Heart left ventricle (tissue), 16 donors: ENCODE measurements at regions not wholly inside any gene's neighbourhood (a gene's known extent, or its start where the extent isn't known, plus 50 kb on each side); places are given as distances from the start of the nearest gene placed in this dataset.
A peak's percentile ranks its signal among the peaks of the same experiment; 100 is the strongest.

Source experiments
- ATAC-seq, 4 donors: fragments of 200-7000 bp; cut with Tn5 transposase; one replicate each; pipeline ENCODE4 v1.9.1; 2020 to 2022; ENCODE audit warnings: moderate library complexity in 4 of 4, mild to moderate bottlenecking in 3 of 4, moderate number of reproducible peaks in 1 of 4
- DNase-seq, 5 donors: peaks; one replicate each; pipeline ENCODE4 v3.0.0-alpha.2; 2020
- H3K27ac ChIP-seq, 12 donors: fragments of 200-600 bp; sonication (generic) in 4 of 12; one replicate each; pipeline versions ENCODE4 v1.5.0 to v1.8.0; 2016 to 2022; ENCODE audit warnings: mild to moderate bottlenecking in 2 of 12
- H3K27me3 ChIP-seq, 9 donors: fragments of 200-600 bp; sonication (generic) in 2 of 9; one replicate each; pipeline versions ENCODE4 v1.5.1 to v1.8.0; 2016 to 2022; ENCODE audit warnings: mild to moderate bottlenecking in 3 of 9
- H3K36me3 ChIP-seq, 9 donors: fragments of 200-600 bp; sonication (generic) in 2 of 9; one replicate each; pipeline versions ENCODE4 v1.5.0 to v1.8.0; 2018 to 2022; ENCODE audit warnings: mild to moderate bottlenecking in 2 of 9
- H3K4me1 ChIP-seq, 12 donors: fragments of 200-600 bp; sonication (generic) in 4 of 12; one replicate each; pipeline versions ENCODE4 v1.5.0 to v1.8.0; 2016 to 2022; ENCODE audit warnings: mild to moderate bottlenecking in 3 of 12
- H3K4me3 ChIP-seq, 12 donors: fragments of 200-600 bp; sonication (generic) in 4 of 12; one replicate each; pipeline versions ENCODE4 v1.5.0 to v1.8.0; 2017 to 2022; ENCODE audit warnings: mild to moderate bottlenecking in 9 of 12, moderate library complexity in 4 of 12
- H3K9me3 ChIP-seq, 12 donors: fragments of 200-600 bp; sonication (generic) in 4 of 12; one replicate each; pipeline versions ENCODE4 v1.5.0 to v1.8.0; 2016 to 2022; ENCODE audit warnings: mild to moderate bottlenecking in 1 of 12
- CTCF ChIP-seq, 12 donors: fragments of 200-600 bp; sonication (generic) in 4 of 12; IDR thresholded peaks; one replicate each; pipeline versions ENCODE4 v1.5.0 to v1.8.0; 2018 to 2022; ENCODE audit warnings: antibody characterized with exemption in 12 of 12, mild to moderate bottlenecking in 5 of 12
- POLR2A ChIP-seq, 2 donors: fragments of 450-650 bp; IDR thresholded peaks; one replicate each; pipeline ENCODE4 v1.6.1; 2017; ENCODE audit warnings: antibody characterized with exemption in 2 of 2, mild to moderate bottlenecking in 2 of 2, moderate library complexity in 2 of 2
- WGBS, 4 donors: extraction: QIAGEN DNeasy Blood & Tissue Kit in 2 of 4; methylation state at CpG; one replicate each; pipeline versions ENCODE4 v1.1.5 to v1.1.7; 2013 to 2018; 5-methylcytosine and 5-hydroxymethylcytosine counted together
- intact Hi-C, 10 donors: fragments of 100-400 bp; cut with DNase I; formaldehyde crosslinking; loops; one replicate each; pipeline versions ENCODE4 v1.11.1 to v1.14.2; 2022
- donor health status: ischemic (EF 13 %, LVEDD 7.1; RV severe dilation, severe dysfunction).
- donor health status: healthy with polysubstance abuse.
- donor health status: DM: no; HTN: yes; CAD: no.
- donor health status: DM: no; HTN: no; CAD: no.
- donor health status: ischemic (EF 25% LVEDD 6.9; RV normal size, moderate dysfunction).
- donor health status: ischemic (EF 25% LVEDD 5.7; RV mildly dilated, moderate dysfunction).
- donor health status: healthy.
- donor health status: DM: yes; HTN: yes; CAD: no.
- donor health status: ischemic (EF 35%, LVEDD 5.7; RV mildly dilated, moderate dysfunction).
- donor health status: nonischemic (EF 11% LVEDD 7.7; RV severe dilation, severe dysfunction).
- donor health status: DM: yes; HTN: yes; CAD: no.
- donor health status: PGD.
- donor health status: ischemic (EF 29% LVEDD 5.4; RV normal size, mild dysfunction).
- donor health status: nonischemic (EF 23%, LVEDD 6.1; RV moderate dilation, normal function).

- Histone ChIP-seq H3K4me3 (peak overlapping the region in 1 of 12 donors; percentile 42), H3K4me1 (peaks cover 0 to 34% (median 9%) of the 10 kb centered on the region in 12 donors), H3K27ac (peak overlapping the region in 11 of 12 donors; percentile 6 to 73 (median 56)), H3K9me3 (no peaks in the 10 kb centered on the region), H3K27me3 (no peaks in the 10 kb centered on the region), H3K36me3 (no peaks in the 10 kb centered on the region)
- TF ChIP-seq CTCF (IDR thresholded peaks at IDR 0.05) (no peak), POLR2A (IDR thresholded peaks at IDR 0.05) (no peak)
- DNase-seq, result peak in 4 of 5 donors; percentile 20 to 69 (median 49)
- WGBS, 4 donors, result 63 to 71% (median 68%) methylated on average over 7 of the region's 7 CpGs
- intact Hi-C loops, result loop anchor here in 3 of 10 donors (5.0 to 10.0 kb wide), 3 partner anchors 56 to 364 kb away; partner anchors contain the start of gene ZNF521 (in 2 of the 3)
- ATAC-seq, result peak in 3 of 4 donors; percentile 67 to 84 (median 74)
These were observed 363.6 kb downstream of the ZNF521 start for GRCh38 chr18:24988253-24988840.

- no peak overlapping the region for H3K27ac ChIP-seq
- WGBS, 4 donors, result 62 to 78% (median 73%) methylated on average over 7 of the region's 7 CpGs
- intact Hi-C loops, result loop anchor here in 3 of 10 donors (5.0 to 10.0 kb wide), 3 partner anchors 55 to 362 kb away; partner anchors contain the start of gene ZNF521 (in 2 of the 3)
These were observed 362.0 kb downstream of the ZNF521 start for GRCh38 chr18:24989760-24990593.

GRCh38 chr18:24990671-24991134, 361.3 kb downstream of the ZNF521 start:
- H3K27ac ChIP-seq, result no peak overlapping the region
- WGBS, 4 donors, result 66 to 78% (median 69%) methylated on average over 5 of the region's 5 CpGs
- no peak overlapping the region for H3K4me3 ChIP-seq
- peaks cover 0 to 29% (median 9%) of the 10 kb centered on the region in 12 donors for H3K4me1 ChIP-seq
- no peaks in the 10 kb centered on the region for H3K9me3 ChIP-seq
- no peaks in the 10 kb centered on the region for H3K27me3 ChIP-seq
- ATAC-seq (no peak), DNase-seq (no peak)
- intact Hi-C loops, result no loop called here
- no peak for TF ChIP-seq POLR2A (IDR thresholded peaks at IDR 0.05)
- no peak for TF ChIP-seq CTCF (IDR thresholded peaks at IDR 0.05)
- no peaks in the 10 kb centered on the region for H3K36me3 ChIP-seq

More at GRCh38 chr18:24989760-24990593, 362.0 kb downstream of the ZNF521 start:
- Histone ChIP-seq H3K27me3 (no peaks in the 10 kb centered on the region), H3K4me1 (peaks cover 0 to 34% (median 9%) of the 10 kb centered on the region in 12 donors), H3K4me3 (no peak overlapping the region), H3K36me3 (no peaks in the 10 kb centered on the region), H3K9me3 (no peaks in the 10 kb centered on the region)
- TF ChIP-seq POLR2A (IDR thresholded peaks at IDR 0.05) (no peak), CTCF (IDR thresholded peaks at IDR 0.05) (no peak)
- ATAC-seq (no peak), DNase-seq (no peak)
